ENCODE measurements at regions not wholly inside any gene's neighbourhood (a gene's known extent, or its start where the extent isn't known, plus 50 kb on each side); places are given as distances from the start of the nearest gene placed in this dataset.

DNA sequence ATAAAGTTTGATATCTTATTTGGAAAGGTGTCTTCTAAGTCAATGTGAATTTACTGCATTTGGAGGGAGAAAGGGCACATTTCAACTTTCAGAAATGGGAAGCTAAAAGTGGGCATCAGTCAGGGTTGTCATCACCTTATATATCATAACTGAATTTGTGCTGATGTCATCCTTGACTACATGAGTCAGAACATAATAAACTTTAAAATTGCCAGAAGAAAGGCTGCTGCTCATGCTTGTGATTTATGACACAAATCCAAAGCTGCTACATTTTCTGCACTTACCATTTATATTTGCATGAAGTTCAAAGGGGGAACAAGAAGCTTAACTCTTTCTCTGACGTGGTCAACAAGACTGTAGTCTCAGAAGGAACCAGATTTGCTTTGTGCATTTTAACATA is 196.6 kb downstream of the UTP18 start:
- Histone ChIP-seq H3K9me3 (ENCODE audit: insufficient read depth, low read length) (no peaks in the 10 kb centered on the region), H3K9ac (ENCODE audit: low read length) (no peak overlapping the region), H2AFZ (ENCODE audit: low read depth, low read length) (no peak overlapping the region), H3K4me2 (ENCODE audit: low read length) (no peak overlapping the region), H3K4me1 (ENCODE audit: low read length) (no peaks in the 10 kb centered on the region), H3K27me3 (ENCODE audit: low read depth, low read length) (no peaks in the 10 kb centered on the region), H3K27ac (ENCODE audit: low read length) (no peak overlapping the region), H3K36me3 (replicated peaks; ENCODE audit: low read depth, low read length) (no peaks in the 10 kb centered on the region), H3K4me3 (ENCODE audit: low read length) (no peak overlapping the region), H3K79me2 (ENCODE audit: low read length) (no peaks in the 10 kb centered on the region), H4K20me1 (ENCODE audit: insufficient read depth, low read length) (no peaks in the 10 kb centered on the region)
- TF ChIP-seq EZH2phosphoT487 (IDR thresholded peaks at IDR 0.05; ENCODE audit: low read depth), result no peak
- TF ChIP-seq, protein P1, sequence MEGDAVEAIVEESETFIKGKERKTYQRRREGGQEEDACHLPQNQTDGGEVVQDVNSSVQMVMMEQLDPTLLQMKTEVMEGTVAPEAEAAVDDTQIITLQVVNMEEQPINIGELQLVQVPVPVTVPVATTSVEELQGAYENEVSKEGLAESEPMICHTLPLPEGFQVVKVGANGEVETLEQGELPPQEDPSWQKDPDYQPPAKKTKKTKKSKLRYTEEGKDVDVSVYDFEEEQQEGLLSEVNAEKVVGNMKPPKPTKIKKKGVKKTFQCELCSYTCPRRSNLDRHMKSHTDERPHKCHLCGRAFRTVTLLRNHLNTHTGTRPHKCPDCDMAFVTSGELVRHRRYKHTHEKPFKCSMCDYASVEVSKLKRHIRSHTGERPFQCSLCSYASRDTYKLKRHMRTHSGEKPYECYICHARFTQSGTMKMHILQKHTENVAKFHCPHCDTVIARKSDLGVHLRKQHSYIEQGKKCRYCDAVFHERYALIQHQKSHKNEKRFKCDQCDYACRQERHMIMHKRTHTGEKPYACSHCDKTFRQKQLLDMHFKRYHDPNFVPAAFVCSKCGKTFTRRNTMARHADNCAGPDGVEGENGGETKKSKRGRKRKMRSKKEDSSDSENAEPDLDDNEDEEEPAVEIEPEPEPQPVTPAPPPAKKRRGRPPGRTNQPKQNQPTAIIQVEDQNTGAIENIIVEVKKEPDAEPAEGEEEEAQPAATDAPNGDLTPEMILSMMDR (IDR thresholded peaks at IDR 0.05; ENCODE audit: low read depth, low read length), result no peak

DNA sequence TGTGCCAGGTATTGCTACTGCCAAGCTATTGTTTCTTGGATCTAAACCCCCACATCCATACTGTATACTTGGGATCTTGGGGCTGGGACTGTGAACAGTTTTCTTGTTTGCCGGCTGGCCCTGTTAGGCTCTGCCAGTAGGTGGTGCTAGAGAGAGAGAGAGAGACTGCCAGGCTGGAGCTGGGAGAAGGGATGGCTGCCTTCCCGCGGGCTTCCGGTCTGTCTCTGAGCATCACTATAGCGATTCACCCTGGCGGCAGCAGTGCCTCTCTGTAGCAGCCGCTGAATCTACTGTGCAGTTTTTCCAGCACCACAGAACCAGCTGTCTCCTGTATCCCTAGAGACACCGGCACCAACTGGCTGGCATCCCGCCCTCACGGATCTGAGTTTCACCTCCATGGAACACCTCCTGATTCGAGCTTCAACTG is 201.2 kb downstream of the UTP18 start:
- H3K4me1 ChIP-seq (ENCODE audit: low read length), result no peaks in the 10 kb centered on the region

DNA sequence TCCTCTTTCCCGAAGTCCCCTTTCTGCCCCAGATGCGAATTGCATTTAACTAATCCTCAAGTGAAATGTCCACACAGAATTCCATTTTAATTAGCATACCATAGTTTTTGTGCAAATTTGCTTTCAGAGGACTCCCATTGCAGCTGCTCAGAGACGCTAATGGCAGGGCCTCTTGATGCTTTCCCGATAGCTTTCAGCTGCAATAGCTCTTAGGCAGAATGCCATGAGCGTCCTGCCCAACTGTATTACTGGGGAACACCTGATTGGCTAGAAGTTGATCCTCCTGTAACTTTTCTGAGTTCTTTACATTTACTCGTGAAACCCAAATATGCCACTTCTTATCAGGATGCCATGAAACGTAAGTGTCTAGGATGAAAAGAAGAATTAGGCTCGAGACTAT is 203.0 kb downstream of the UTP18 start:
- no peak overlapping the region for H3K4me3 ChIP-seq (ENCODE audit: low read length)
- no peak for TF ChIP-seq EZH2phosphoT487 (IDR thresholded peaks at IDR 0.05; ENCODE audit: low read depth)
- TF ChIP-seq, protein P1 (IDR thresholded peaks at IDR 0.05; ENCODE audit: low read depth, low read length), result no peak
- no peaks in the 10 kb centered on the region for H3K79me2 ChIP-seq (ENCODE audit: low read length)
- no peak overlapping the region for H3K27ac ChIP-seq (ENCODE audit: low read length)
- no peaks in the 10 kb centered on the region for H3K36me3 ChIP-seq (replicated peaks; ENCODE audit: low read depth, low read length)
- H4K20me1 ChIP-seq (ENCODE audit: insufficient read depth, low read length), result no peaks in the 10 kb centered on the region
- H3K9ac ChIP-seq (ENCODE audit: low read length), result no peak overlapping the region
- no peak overlapping the region for H3K4me2 ChIP-seq (ENCODE audit: low read length)
- H2AFZ ChIP-seq (ENCODE audit: low read depth, low read length), result no peak overlapping the region
- H3K9me3 ChIP-seq (ENCODE audit: insufficient read depth, low read length), result no peaks in the 10 kb centered on the region
- H3K27me3 ChIP-seq (ENCODE audit: low read depth, low read length), result peaks cover 9% of the 10 kb centered on the region; the same call in 1 of the 2 replicates
- H3K4me1 ChIP-seq (ENCODE audit: low read length), result no peaks in the 10 kb centered on the region

More for the DNA sequence above, 201.2 kb downstream of the UTP18 start:
- H3K9ac ChIP-seq (ENCODE audit: low read length), result no peak overlapping the region
- H4K20me1 ChIP-seq (ENCODE audit: insufficient read depth, low read length), result no peaks in the 10 kb centered on the region
- H3K27ac ChIP-seq (ENCODE audit: low read length), result no peak overlapping the region
- H3K4me3 ChIP-seq (ENCODE audit: low read length), result no peak overlapping the region
- H3K9me3 ChIP-seq (ENCODE audit: insufficient read depth, low read length), result no peaks in the 10 kb centered on the region
- H2AFZ ChIP-seq (ENCODE audit: low read depth, low read length), result no peak overlapping the region
- TF ChIP-seq, protein P1 (IDR thresholded peaks at IDR 0.05; ENCODE audit: low read depth, low read length), result peak; percentile 79
- no peak for TF ChIP-seq EZH2phosphoT487 (IDR thresholded peaks at IDR 0.05; ENCODE audit: low read depth)
- no peaks in the 10 kb centered on the region for H3K79me2 ChIP-seq (ENCODE audit: low read length)
- H3K4me2 ChIP-seq (ENCODE audit: low read length), result peak overlapping the region; percentile 11; the same call in 1 of the 2 replicates
- H3K27me3 ChIP-seq (ENCODE audit: low read depth, low read length), result peaks cover 4% of the 10 kb centered on the region; the same call in 1 of the 2 replicates
- no peaks in the 10 kb centered on the region for H3K36me3 ChIP-seq (replicated peaks; ENCODE audit: low read depth, low read length)

DNA sequence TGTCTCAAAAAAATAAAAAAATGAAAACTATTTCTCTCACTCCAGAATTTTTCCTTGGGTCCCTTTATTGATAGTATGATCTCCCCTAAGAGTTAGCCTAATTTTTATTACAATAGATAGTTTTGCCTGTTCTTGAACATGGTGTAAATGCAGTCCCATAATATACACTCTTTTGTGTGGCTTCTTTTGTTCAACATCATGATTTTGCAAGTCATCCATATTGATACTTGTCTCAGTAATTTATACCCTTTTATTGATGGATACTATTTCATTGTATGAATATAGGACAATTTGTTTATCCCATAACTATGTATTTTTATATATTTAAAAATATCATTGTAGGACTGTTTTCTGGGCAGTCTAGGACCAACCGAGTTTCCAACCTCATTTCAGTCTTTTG is 207.0 kb downstream of the UTP18 start:
- H3K4me2 ChIP-seq (ENCODE audit: low read length), result no peak overlapping the region
- no peaks in the 10 kb centered on the region for H4K20me1 ChIP-seq (ENCODE audit: insufficient read depth, low read length)
- no peak overlapping the region for H3K9ac ChIP-seq (ENCODE audit: low read length)
- no peak overlapping the region for H3K4me3 ChIP-seq (ENCODE audit: low read length)
- TF ChIP-seq EZH2phosphoT487 (IDR thresholded peaks at IDR 0.05; ENCODE audit: low read depth), result no peak
- no peak overlapping the region for H2AFZ ChIP-seq (ENCODE audit: low read depth, low read length)
- H3K36me3 ChIP-seq (replicated peaks; ENCODE audit: low read depth, low read length), result no peaks in the 10 kb centered on the region
- H3K4me1 ChIP-seq (ENCODE audit: low read length), result no peaks in the 10 kb centered on the region
- no peaks in the 10 kb centered on the region for H3K9me3 ChIP-seq (ENCODE audit: insufficient read depth, low read length)
- no peaks in the 10 kb centered on the region for H3K79me2 ChIP-seq (ENCODE audit: low read length)
- H3K27me3 ChIP-seq (ENCODE audit: low read depth, low read length), result peaks cover 17% of the 10 kb centered on the region; the same call in 1 of the 2 replicates
- no peak overlapping the region for H3K27ac ChIP-seq (ENCODE audit: low read length)
